ENCODE measurements at regions not wholly inside any gene's neighbourhood (a gene's known extent, or its start where the extent isn't known, plus 50 kb on each side); places are given as distances from the start of the nearest gene placed in this dataset.

DNA sequence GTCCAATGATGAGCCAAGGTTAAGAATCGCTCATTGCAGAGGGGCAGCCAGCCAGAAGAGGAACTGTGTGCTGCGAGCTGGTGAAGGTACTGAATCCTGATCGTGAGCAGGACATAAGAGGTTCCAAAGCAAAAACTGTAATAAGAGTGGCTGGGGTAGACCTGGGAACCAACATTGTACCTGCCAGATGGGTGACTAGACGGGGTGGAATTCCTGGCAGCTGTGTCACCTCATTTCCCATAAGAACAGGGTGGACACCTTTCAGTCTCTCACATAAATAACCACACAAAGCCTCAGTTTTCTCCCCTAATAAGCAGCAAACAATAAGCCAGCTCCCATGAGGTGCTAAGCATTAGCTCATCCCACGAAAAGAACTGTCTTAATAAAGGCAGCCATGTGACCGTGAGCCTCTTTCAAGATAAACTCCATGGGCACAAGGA, 290.3 kb downstream of the SOX9 start:
- no peak for ATAC-seq
- H3K36me3 Mint-ChIP-seq, result no peaks in the 10 kb centered on the region
- WGBS (ENCODE audit: insufficient coverage), result 73% methylated on average over 6 of the region's 6 CpGs

DNA sequence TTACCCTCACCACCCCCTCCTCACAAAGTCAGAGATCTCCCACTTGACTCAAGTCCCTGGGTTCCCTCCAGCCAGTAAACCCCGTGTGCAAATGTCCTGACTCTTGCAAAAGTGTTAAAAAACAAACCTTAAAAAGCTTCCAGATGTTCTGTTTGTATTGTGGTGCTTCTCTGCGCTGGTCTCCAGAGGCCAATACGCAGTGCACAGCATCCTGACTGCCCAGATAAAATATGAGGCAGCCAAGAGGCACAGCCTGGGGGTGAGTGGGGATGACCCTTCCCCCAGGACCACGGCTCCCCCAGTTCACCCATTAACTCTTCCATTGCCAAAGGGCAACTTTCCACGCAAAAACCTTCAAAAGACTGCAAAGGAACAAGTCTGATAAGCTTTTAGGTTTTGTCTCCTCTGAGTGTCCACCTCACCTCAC, 291.8 kb downstream of the SOX9 start:
- Histone ChIP-seq H3K9me3 (ENCODE audit: control insufficient read depth, insufficient read depth, low read length) (no peaks in the 10 kb centered on the region), H3K27ac (ENCODE audit: low read length) (no peak overlapping the region), H3K36me3 (ENCODE audit: control insufficient read depth, insufficient read depth, low read length) (no peaks in the 10 kb centered on the region), H3K27me3 (ENCODE audit: control insufficient read depth, insufficient read depth, low read length) (no peaks in the 10 kb centered on the region), H3K4me1 (ENCODE audit: control insufficient read depth, insufficient read depth, low read length) (no peaks in the 10 kb centered on the region), H3K4me3 (ENCODE audit: low read length) (no peak overlapping the region)
- no peak for ATAC-seq
- WGBS (ENCODE audit: insufficient coverage), result 62% methylated on average over 5 of the region's 5 CpGs
- Mint-ChIP-seq H3K4me3 (no peak overlapping the region), H3K27ac (no peak overlapping the region), H3K36me3 (no peaks in the 10 kb centered on the region), H3K4me1 (no peaks in the 10 kb centered on the region), H3K9me3 (no peaks in the 10 kb centered on the region), H3K27me3 (ENCODE audit: low read depth in 2 of 2) (no peaks in the 10 kb centered on the region)
- intact Hi-C loops (cut with micrococcal nuclease), result no loop called here
- DNase-seq, result no peak
- TF ChIP-seq CTCF (IDR thresholded peaks at IDR 0.05), result no peak

More for the DNA sequence above, 290.3 kb downstream of the SOX9 start:
- Mint-ChIP-seq H3K4me1 (no peaks in the 10 kb centered on the region), H3K4me3 (no peak overlapping the region), H3K27me3 (ENCODE audit: low read depth in 2 of 2) (no peaks in the 10 kb centered on the region), H3K9me3 (no peaks in the 10 kb centered on the region), H3K27ac (no peak overlapping the region)
- no peaks in the 10 kb centered on the region for H3K27me3 ChIP-seq (ENCODE audit: control insufficient read depth, insufficient read depth, low read length)
- TF ChIP-seq CTCF (IDR thresholded peaks at IDR 0.05), result no peak
- no peaks in the 10 kb centered on the region for H3K36me3 ChIP-seq (ENCODE audit: control insufficient read depth, insufficient read depth, low read length)
- no peaks in the 10 kb centered on the region for H3K4me1 ChIP-seq (ENCODE audit: control insufficient read depth, insufficient read depth, low read length)
- DNase-seq, result no peak
- H3K9me3 ChIP-seq (ENCODE audit: control insufficient read depth, insufficient read depth, low read length), result no peaks in the 10 kb centered on the region
- no peak overlapping the region for H3K4me3 ChIP-seq (ENCODE audit: low read length)
- intact Hi-C loops (cut with micrococcal nuclease), result no loop called here
- no peak overlapping the region for H3K27ac ChIP-seq (ENCODE audit: low read length)

- intact Hi-C loops (cut with micrococcal nuclease), result no loop called here
- Mint-ChIP-seq H3K4me1 (no peaks in the 10 kb centered on the region), H3K36me3 (no peaks in the 10 kb centered on the region), H3K9me3 (peaks cover 3 to 4% of the 10 kb centered on the region in 2 donors), H3K27me3 (ENCODE audit: low read depth in 2 of 2) (no peaks in the 10 kb centered on the region), H3K27ac (no peak overlapping the region), H3K4me3 (no peak overlapping the region)
- no peaks in the 10 kb centered on the region for H3K36me3 ChIP-seq (ENCODE audit: control insufficient read depth, insufficient read depth, low read length)
- TF ChIP-seq CTCF (IDR thresholded peaks at IDR 0.05), result no peak
- H3K27me3 ChIP-seq (ENCODE audit: control insufficient read depth, insufficient read depth, low read length), result no peaks in the 10 kb centered on the region
- no peak overlapping the region for H3K27ac ChIP-seq (ENCODE audit: low read length)
- WGBS (ENCODE audit: insufficient coverage), result 86% methylated on average over 23 of the region's 23 CpGs
- no peak for DNase-seq
- H3K4me1 ChIP-seq (ENCODE audit: control insufficient read depth, insufficient read depth, low read length), result no peaks in the 10 kb centered on the region
- no peak for ATAC-seq
- no peak overlapping the region for H3K4me3 ChIP-seq (ENCODE audit: low read length)
- H3K9me3 ChIP-seq (ENCODE audit: control insufficient read depth, insufficient read depth, low read length), result no peaks in the 10 kb centered on the region
These were observed 292.5 kb downstream of the SOX9 start for GRCh38 chr17:72413077-72414031.

All from natural killer cell (primary cell).